ENCODE measurements at regions not wholly inside any gene's neighbourhood (a gene's known extent, or its start where the extent isn't known, plus 50 kb on each side); places are given as distances from the start of the nearest gene placed in this dataset.
"Not testable (repeated sequence)": the region's sequence is repeated elsewhere in the genome, so short reads cannot be mapped to it uniquely, and the experiment has no call there.

DNA sequence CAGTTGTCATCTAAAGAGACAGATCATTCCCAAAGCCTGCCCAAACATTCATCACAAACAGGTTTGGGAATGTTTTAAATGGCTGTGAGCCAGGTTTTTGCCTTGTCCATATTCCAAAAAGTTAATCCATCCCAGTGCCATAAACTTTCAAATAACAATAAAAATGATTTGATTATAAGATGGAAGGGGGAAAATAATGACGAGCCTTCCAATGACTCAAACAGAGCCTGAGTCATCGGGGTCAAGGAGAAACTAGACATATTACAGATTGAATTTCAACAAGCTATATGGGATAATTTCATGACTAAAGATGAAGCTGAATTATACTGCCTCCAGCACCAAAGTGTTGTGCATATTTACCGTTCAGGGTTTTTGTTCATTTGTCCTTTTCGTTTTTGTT, 195.8 kb upstream of the PKN2 start:
- Histone ChIP-seq H3K4me3 (ENCODE audit: low read length) (no peak overlapping the region), H3K4me2 (ENCODE audit: low read length) (no peak overlapping the region), H3K9ac (ENCODE audit: low read depth, low read length) (no peak overlapping the region), H3K36me3 (ENCODE audit: insufficient read depth, low read length) (no peaks in the 10 kb centered on the region), H3K4me1 (ENCODE audit: control insufficient read depth, insufficient read depth, low read length) (no peaks in the 10 kb centered on the region), H3K9me3 (replicated peaks; ENCODE audit: low read length) (no peaks in the 10 kb centered on the region), H3K27me3 (ENCODE audit: control insufficient read depth, insufficient read depth, low read length) (no peaks in the 10 kb centered on the region)

DNA sequence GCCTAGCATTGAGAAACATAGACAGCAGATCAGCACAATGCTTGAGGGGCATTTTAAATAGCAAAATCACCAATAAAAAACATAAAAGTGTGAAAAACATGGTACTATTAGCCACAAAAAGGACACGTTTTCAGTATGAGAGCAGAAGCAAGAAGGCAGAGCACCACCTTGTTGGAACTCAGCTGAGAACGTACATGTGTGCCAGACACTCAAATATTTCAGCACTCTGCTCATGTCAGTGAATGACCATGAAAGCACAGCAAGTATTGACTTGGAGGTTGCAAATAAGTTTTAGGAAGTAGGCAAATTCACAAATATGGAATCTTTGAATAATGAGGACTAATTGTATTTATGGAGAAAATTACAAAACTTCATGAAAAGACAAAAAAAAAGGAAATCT, 193.4 kb upstream of the PKN2 start:
- H3K9ac ChIP-seq (ENCODE audit: low read depth, low read length) = no peak overlapping the region
- no peaks in the 10 kb centered on the region for H3K36me3 ChIP-seq (ENCODE audit: insufficient read depth, low read length)
- no peaks in the 10 kb centered on the region for H3K4me1 ChIP-seq (ENCODE audit: control insufficient read depth, insufficient read depth, low read length)
- H3K4me2 ChIP-seq (ENCODE audit: low read length) = no peak overlapping the region
- no peaks in the 10 kb centered on the region for H3K9me3 ChIP-seq (replicated peaks; ENCODE audit: low read length)
- no peak overlapping the region for H3K4me3 ChIP-seq (ENCODE audit: low read length)
- no peaks in the 10 kb centered on the region for H3K27me3 ChIP-seq (ENCODE audit: control insufficient read depth, insufficient read depth, low read length)

DNA sequence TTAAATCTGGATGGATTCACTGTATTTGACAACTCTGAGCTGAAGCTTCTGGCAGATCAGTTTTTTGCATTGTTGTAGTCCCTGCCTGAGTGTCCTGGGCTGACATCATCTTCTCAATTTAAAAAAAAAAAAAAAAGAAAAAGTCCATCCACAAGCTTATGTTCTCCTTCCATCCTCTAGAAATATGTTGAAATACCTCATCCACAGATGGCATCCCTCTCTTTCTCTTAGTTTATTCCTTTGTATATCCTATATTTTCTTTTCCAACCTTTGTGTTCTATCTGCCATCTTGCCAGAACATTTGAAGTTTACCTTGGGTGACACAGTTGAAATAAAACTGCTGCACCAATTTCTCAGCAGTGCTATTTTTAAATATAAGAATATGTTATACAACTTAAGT, 184.4 kb upstream of the PKN2 start:
- Histone ChIP-seq H3K27me3 (ENCODE audit: control insufficient read depth, insufficient read depth, low read length) (peaks cover 3% of the 10 kb centered on the region), H3K9me3 (replicated peaks; ENCODE audit: low read length) (no peaks in the 10 kb centered on the region), H3K4me3 (ENCODE audit: low read length) (no peak overlapping the region), H3K4me2 (ENCODE audit: low read length) (no peak overlapping the region), H3K4me1 (ENCODE audit: control insufficient read depth, insufficient read depth, low read length) (no peaks in the 10 kb centered on the region), H3K36me3 (ENCODE audit: insufficient read depth, low read length) (no peaks in the 10 kb centered on the region), H3K9ac (ENCODE audit: low read depth, low read length) (no peak overlapping the region)

DNA sequence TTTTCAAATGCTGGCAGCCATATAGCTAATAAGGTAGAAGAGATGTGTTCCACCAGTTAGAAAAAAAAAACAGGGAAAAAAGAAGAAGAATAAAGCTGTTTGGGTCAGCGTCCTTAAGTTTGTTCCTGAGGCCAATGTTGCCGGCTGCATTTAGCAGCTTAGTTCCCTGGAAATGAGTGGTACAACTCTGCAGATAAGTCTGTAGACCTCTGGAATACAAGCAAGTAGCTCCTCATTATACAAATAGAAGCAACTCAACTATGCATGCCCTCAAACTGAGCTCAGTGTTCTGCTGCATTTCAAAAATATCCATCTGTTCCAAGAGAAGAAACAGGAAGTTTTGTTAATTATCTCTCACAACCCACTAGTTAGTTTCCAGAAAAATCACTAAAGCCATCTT, 181.2 kb upstream of the PKN2 start:
- H3K4me3 ChIP-seq (ENCODE audit: low read length) = no peak overlapping the region
- H3K9me3 ChIP-seq (replicated peaks; ENCODE audit: low read length) = no peaks in the 10 kb centered on the region
- no peaks in the 10 kb centered on the region for H3K36me3 ChIP-seq (ENCODE audit: insufficient read depth, low read length)

DNA sequence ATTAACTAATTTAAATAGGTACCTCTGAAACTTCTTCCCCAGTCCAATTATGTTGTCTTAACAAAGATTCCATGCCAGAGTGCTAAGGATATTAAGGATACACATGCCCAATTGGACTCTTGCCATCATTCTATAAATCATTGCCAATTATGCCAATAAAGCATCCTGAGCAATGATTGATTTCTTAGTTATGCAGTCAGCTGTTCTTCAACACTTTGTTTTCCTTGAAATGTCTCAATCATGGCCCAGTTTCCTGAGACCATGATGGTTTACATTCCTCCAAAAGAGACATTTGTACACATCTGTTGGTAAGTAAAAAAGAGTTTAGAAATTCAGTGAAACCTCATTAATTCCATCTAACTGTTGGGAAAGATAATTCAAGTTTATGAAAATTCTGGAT, 180.4 kb upstream of the PKN2 start:
- H3K9ac ChIP-seq (ENCODE audit: low read depth, low read length) = no peak overlapping the region
- H3K27me3 ChIP-seq (ENCODE audit: control insufficient read depth, insufficient read depth, low read length) = peaks cover 3% of the 10 kb centered on the region
- H3K4me3 ChIP-seq (ENCODE audit: low read length) = no peak overlapping the region
- H3K4me1 ChIP-seq (ENCODE audit: control insufficient read depth, insufficient read depth, low read length) = no peaks in the 10 kb centered on the region
- H3K4me2 ChIP-seq (ENCODE audit: low read length) = no peak overlapping the region
- H3K36me3 ChIP-seq (ENCODE audit: insufficient read depth, low read length) = no peaks in the 10 kb centered on the region
- no peaks in the 10 kb centered on the region for H3K9me3 ChIP-seq (replicated peaks; ENCODE audit: low read length)

More for the DNA sequence above, 181.2 kb upstream of the PKN2 start:
- Histone ChIP-seq H3K27me3 (ENCODE audit: control insufficient read depth, insufficient read depth, low read length) (peaks cover 3% of the 10 kb centered on the region), H3K4me1 (ENCODE audit: control insufficient read depth, insufficient read depth, low read length) (no peaks in the 10 kb centered on the region), H3K4me2 (ENCODE audit: low read length) (no peak overlapping the region), H3K9ac (ENCODE audit: low read depth, low read length) (no peak overlapping the region)

DNA sequence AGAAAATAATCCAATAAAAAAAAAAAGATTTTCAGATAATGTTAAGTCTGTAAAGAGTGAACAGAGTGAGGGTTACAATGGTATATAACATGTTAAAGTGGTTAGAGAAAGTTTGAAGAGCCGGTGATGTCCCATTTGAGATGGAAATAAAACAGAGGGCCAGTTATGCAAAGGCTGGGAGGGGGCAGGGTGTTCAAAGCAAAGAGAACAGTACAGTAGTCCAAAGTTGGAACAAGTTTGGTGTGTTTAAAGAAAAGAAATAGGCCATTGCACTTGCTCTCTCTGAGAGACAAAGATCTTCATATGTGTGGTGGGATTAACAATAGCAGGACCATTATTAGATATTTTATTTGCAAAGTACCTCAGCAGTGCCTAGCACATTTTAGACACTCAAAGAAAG, 179.5 kb upstream of the PKN2 start:
- no peaks in the 10 kb centered on the region for H3K4me1 ChIP-seq (ENCODE audit: control insufficient read depth, insufficient read depth, low read length)

DNA sequence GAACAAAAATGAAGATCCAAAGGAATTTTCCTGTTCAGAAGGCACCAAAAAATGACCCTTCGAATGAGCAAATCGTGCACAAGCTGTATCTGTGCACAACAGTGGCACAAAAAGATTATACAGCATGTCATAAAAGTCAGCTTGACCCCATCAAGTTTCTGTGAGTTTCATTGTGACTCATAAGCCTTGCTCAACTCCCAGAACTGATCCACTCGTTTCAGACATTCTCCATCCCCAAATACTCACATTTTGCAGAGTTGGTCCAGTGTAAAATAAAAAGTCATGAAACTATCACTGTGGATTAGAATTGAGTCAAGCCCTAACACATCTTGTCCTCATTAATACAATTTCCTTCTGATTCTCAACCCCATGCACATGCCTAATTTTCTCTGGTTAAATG, 174.7 kb upstream of the PKN2 start:
- Histone ChIP-seq H3K4me3 (ENCODE audit: low read length) (no peak overlapping the region), H3K9me3 (replicated peaks; ENCODE audit: low read length) (no peaks in the 10 kb centered on the region), H3K4me2 (ENCODE audit: low read length) (no peak overlapping the region), H3K27me3 (ENCODE audit: control insufficient read depth, insufficient read depth, low read length) (no peaks in the 10 kb centered on the region), H3K36me3 (ENCODE audit: insufficient read depth, low read length) (no peaks in the 10 kb centered on the region), H3K4me1 (ENCODE audit: control insufficient read depth, insufficient read depth, low read length) (no peaks in the 10 kb centered on the region), H3K9ac (ENCODE audit: low read depth, low read length) (no peak overlapping the region)

More for the DNA sequence above, 179.5 kb upstream of the PKN2 start:
- Histone ChIP-seq H3K9me3 (replicated peaks; ENCODE audit: low read length) (no peaks in the 10 kb centered on the region), H3K4me3 (ENCODE audit: low read length) (no peak overlapping the region), H3K9ac (ENCODE audit: low read depth, low read length) (no peak overlapping the region), H3K4me2 (ENCODE audit: low read length) (no peak overlapping the region), H3K36me3 (ENCODE audit: insufficient read depth, low read length) (no peaks in the 10 kb centered on the region), H3K27me3 (ENCODE audit: control insufficient read depth, insufficient read depth, low read length) (peaks cover 3% of the 10 kb centered on the region)

DNA sequence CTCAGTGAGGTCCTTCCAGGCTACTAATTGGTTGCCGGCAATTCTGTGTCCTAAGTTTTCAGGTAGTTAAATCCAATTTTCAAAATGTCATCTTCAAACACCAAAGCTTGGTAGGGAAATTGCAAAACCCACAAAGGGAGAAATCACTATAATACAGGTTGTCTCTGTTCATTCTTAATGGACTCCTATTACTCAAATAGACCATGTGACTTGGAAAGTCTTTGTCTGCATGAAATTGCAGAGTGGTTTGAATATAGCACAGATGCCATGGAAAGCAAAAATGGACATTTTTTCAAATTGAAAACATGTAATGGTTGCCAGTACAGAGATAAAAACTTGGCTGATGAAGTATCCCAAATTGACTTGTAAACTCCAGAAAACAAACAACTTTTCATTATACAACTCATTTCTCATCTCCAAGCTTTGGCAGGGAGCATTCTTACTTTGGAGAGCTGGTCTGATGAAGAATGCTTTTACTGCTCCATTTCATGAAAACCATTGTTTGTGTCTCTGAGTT, 169.5 kb upstream of the PKN2 start:
- Histone ChIP-seq H3K4me1 (ENCODE audit: control insufficient read depth, insufficient read depth, low read length) (no peaks in the 10 kb centered on the region), H3K9me3 (replicated peaks; ENCODE audit: low read length) (no peaks in the 10 kb centered on the region), H3K4me2 (ENCODE audit: low read length) (no peak overlapping the region), H3K36me3 (ENCODE audit: insufficient read depth, low read length) (no peaks in the 10 kb centered on the region), H3K4me3 (ENCODE audit: low read length) (no peak overlapping the region), H3K27me3 (ENCODE audit: control insufficient read depth, insufficient read depth, low read length) (no peaks in the 10 kb centered on the region), H3K9ac (ENCODE audit: low read depth, low read length) (no peak overlapping the region)

DNA sequence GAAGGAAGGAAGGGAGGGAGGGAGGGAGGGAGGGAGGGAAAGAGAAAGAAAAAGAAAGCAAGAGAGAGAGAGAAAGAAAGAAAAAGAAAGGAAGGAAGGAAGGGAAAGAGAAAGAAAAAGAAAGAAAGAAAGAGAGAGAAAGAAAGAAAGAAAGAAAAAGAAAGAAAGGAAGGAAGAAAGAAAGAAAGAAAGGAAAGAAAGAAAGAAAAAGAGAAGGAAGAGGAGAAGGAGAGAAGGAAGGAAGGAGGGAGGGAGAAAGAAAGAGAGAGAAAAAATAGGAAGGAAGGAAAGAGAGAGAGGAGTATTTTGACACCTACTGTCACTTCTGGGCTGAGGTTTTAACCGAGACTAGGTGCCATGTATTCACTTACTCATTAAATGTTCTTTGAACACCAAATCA, 166.6 kb upstream of the PKN2 start:
- H3K36me3 ChIP-seq (ENCODE audit: insufficient read depth, low read length); H3K9ac ChIP-seq (ENCODE audit: low read depth, low read length); H3K4me3 ChIP-seq (ENCODE audit: low read length); H3K4me2 ChIP-seq (ENCODE audit: low read length); H3K9me3 ChIP-seq (replicated peaks; ENCODE audit: low read length); H3K4me1 ChIP-seq (ENCODE audit: control insufficient read depth, insufficient read depth, low read length); H3K27me3 ChIP-seq (ENCODE audit: control insufficient read depth, insufficient read depth, low read length): not testable (repeated sequence)

DNA sequence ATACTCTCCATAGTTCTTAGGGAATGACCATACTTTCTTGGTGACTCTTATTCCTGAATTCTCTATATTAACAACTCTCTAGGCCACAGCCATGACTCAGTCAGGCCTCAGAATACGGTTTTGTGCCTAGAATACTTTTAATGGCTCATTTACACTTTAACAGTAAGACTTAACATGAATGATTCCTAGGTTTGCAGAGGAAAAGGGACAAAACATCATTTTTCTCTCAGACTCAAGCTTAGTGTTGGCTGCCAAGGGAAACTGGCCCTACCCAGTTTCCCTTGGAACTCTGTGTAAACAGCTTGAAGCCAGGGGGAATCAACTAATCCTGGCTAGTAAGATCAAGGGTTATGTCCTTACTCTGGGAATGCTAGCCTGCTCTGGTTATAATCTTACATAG, 164.9 kb upstream of the PKN2 start:
- Histone ChIP-seq H3K9me3 (replicated peaks; ENCODE audit: low read length) (no peaks in the 10 kb centered on the region), H3K4me3 (ENCODE audit: low read length) (no peak overlapping the region), H3K27me3 (ENCODE audit: control insufficient read depth, insufficient read depth, low read length) (no peaks in the 10 kb centered on the region), H3K4me1 (ENCODE audit: control insufficient read depth, insufficient read depth, low read length) (no peaks in the 10 kb centered on the region), H3K36me3 (ENCODE audit: insufficient read depth, low read length) (no peaks in the 10 kb centered on the region), H3K9ac (ENCODE audit: low read depth, low read length) (no peak overlapping the region), H3K4me2 (ENCODE audit: low read length) (no peak overlapping the region)

DNA sequence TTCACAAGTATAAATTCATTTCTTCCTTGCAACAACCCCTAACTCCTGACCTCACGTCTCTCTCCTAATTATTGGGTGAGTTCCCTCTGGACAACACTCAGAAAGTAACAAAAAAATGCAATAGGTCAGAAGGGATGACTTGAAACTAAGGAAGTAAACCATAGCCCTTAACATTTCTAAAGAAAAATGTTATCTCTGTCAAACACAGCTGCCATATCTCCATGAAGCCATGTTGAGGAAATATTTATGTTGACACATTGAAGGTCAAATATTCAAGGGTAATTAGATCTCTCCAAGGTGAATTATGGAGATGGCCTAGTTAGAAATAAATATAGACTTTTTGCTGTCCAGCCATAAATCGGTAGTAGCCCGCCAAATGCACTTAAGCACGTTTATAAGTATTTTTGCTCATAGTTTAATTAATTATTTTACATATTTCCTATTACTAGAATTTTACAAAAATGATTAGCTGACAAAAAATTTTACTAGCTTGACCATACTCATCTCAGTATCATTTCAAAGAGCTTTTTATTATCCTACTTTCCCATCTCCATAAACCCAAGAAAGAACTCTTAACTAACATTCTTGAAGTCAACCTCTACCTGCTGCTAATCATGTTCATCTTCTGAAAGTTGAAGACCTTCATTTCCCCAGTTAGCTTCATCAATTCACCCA, 160.1 kb upstream of the PKN2 start:
- Histone ChIP-seq H3K4me2 (ENCODE audit: low read length) (no peak overlapping the region), H3K36me3 (ENCODE audit: insufficient read depth, low read length) (no peaks in the 10 kb centered on the region), H3K4me3 (ENCODE audit: low read length) (no peak overlapping the region), H3K9ac (ENCODE audit: low read depth, low read length) (no peak overlapping the region), H3K4me1 (ENCODE audit: control insufficient read depth, insufficient read depth, low read length) (no peaks in the 10 kb centered on the region), H3K9me3 (replicated peaks; ENCODE audit: low read length) (no peaks in the 10 kb centered on the region), H3K27me3 (ENCODE audit: control insufficient read depth, insufficient read depth, low read length) (no peaks in the 10 kb centered on the region)

DNA sequence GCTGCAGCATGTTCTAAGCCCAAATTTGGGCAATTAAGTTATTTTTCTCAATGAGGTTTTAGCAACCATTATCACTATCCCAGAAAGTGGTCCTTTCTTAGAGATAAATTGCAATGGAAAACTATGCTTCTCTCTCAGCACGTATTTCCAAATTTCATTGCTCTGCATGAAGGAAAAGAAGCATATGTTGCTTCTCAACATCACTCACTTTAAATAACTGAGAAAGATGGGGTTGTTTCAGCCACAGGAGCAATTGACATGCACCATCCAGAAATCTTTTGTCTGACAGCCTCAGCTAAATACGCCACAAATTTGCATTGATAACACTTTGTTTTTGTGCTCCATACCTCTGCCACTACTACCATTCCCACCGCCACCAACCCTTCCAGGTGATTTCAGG, 157.6 kb upstream of the PKN2 start:
- H3K4me1 ChIP-seq (ENCODE audit: control insufficient read depth, insufficient read depth, low read length) = no peaks in the 10 kb centered on the region
- no peaks in the 10 kb centered on the region for H3K27me3 ChIP-seq (ENCODE audit: control insufficient read depth, insufficient read depth, low read length)
- H3K9ac ChIP-seq (ENCODE audit: low read depth, low read length) = no peak overlapping the region
- H3K4me2 ChIP-seq (ENCODE audit: low read length) = no peak overlapping the region
- H3K4me3 ChIP-seq (ENCODE audit: low read length) = no peak overlapping the region
- no peaks in the 10 kb centered on the region for H3K9me3 ChIP-seq (replicated peaks; ENCODE audit: low read length)
- H3K36me3 ChIP-seq (ENCODE audit: insufficient read depth, low read length) = no peaks in the 10 kb centered on the region
